GM12892 (cell line): ENCODE measurements at regions not wholly inside any gene's neighbourhood (a gene's known extent, or its start where the extent isn't known, plus 50 kb on each side); places are given as distances from the start of the nearest gene placed in this dataset.

ENCODE experiments used
- POLR2A ChIP-seq: IDR thresholded peaks from 2 replicates; pipeline ENCODE4 v1.6.1; 2011; ENCODE audit warnings: low read depth, low read length, control low read depth
- POLR2AphosphoS5 ChIP-seq: IDR thresholded peaks from 2 replicates; pipeline ENCODE4 v1.6.1; 2011; ENCODE audit warnings: low read depth, low read length, control low read depth
- TAF1 ChIP-seq: IDR thresholded peaks from 2 replicates; pipeline ENCODE4 v1.6.1; 2011; ENCODE audit warnings: low read depth, mild to moderate bottlenecking, control low read depth, low read length, borderline replicate concordance

- TF ChIP-seq TAF1 (no peak), POLR2A (no peak), POLR2AphosphoS5 (no peak)
Observed at GRCh38 chr16:79408355-79408754, 192.2 kb downstream of the MAF start.
